GM12873 (cell line): ENCODE measurements at regions not wholly inside any gene's neighbourhood (a gene's known extent, or its start where the extent isn't known, plus 50 kb on each side); places are given as distances from the start of the nearest gene placed in this dataset.

Source experiments
- CTCF ChIP-seq: IDR thresholded peaks from 2 replicates; pipeline ENCODE4 v1.5.1; 2012; ENCODE audit warnings: low read depth, mild to moderate bottlenecking, moderate library complexity, low read length, control low read depth; ENCODE audit not compliant: insufficient read depth; ENCODE audit errors: missing control alignments

GRCh38 chr12:90209029-90209428 lies 500.4 kb upstream of the ATP2B1 start:
- no peak for TF ChIP-seq CTCF

- no peak for TF ChIP-seq CTCF
These were observed 499.2 kb upstream of the ATP2B1 start for GRCh38 chr12:90207799-90208198.

- TF ChIP-seq CTCF = no peak
These were observed 496.5 kb upstream of the ATP2B1 start for GRCh38 chr12:90205165-90205564.

- no peak for TF ChIP-seq CTCF
These were observed 494.9 kb upstream of the ATP2B1 start for GRCh38 chr12:90203556-90203955.

GRCh38 chr12:90199006-90199405 lies 490.4 kb upstream of the ATP2B1 start:
- TF ChIP-seq CTCF = no peak

- TF ChIP-seq CTCF = no peak
These were observed 484.9 kb upstream of the ATP2B1 start for GRCh38 chr12:90193500-90193899.

GRCh38 chr12:90188857-90189256 lies 480.2 kb upstream of the ATP2B1 start:
- TF ChIP-seq CTCF = no peak
